HL-60 (cell line): ENCODE measurements at regions not wholly inside any gene's neighbourhood (a gene's known extent, or its start where the extent isn't known, plus 50 kb on each side); places are given as distances from the start of the nearest gene placed in this dataset.

Experiments
- GABPA ChIP-seq: IDR thresholded peaks from 2 replicates; pipeline ENCODE4 v1.6.1; 2012; ENCODE audit warnings: low read depth
- REST ChIP-seq: IDR thresholded peaks from 2 replicates; pipeline ENCODE4 v1.6.1; 2012; ENCODE audit warnings: low read depth; ENCODE audit not compliant: insufficient replicate concordance
- TF ChIP-seq, protein P1 (sequence below): IDR thresholded peaks from one replicate; pipeline ENCODE4 v1.5.1; 2011; ENCODE audit warnings: low read length, control low read depth, inconsistent platforms; ENCODE audit not compliant: insufficient read depth

GRCh38 chr17:79388556-79389295 lies 222.1 kb downstream of the RBFOX3 start:
- TF ChIP-seq, protein P1, sequence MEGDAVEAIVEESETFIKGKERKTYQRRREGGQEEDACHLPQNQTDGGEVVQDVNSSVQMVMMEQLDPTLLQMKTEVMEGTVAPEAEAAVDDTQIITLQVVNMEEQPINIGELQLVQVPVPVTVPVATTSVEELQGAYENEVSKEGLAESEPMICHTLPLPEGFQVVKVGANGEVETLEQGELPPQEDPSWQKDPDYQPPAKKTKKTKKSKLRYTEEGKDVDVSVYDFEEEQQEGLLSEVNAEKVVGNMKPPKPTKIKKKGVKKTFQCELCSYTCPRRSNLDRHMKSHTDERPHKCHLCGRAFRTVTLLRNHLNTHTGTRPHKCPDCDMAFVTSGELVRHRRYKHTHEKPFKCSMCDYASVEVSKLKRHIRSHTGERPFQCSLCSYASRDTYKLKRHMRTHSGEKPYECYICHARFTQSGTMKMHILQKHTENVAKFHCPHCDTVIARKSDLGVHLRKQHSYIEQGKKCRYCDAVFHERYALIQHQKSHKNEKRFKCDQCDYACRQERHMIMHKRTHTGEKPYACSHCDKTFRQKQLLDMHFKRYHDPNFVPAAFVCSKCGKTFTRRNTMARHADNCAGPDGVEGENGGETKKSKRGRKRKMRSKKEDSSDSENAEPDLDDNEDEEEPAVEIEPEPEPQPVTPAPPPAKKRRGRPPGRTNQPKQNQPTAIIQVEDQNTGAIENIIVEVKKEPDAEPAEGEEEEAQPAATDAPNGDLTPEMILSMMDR: peak; percentile 16
- TF ChIP-seq REST (no peak), GABPA (no peak)
